LNCAP (cell line): ENCODE measurements at regions not wholly inside any gene's neighbourhood (a gene's known extent, or its start where the extent isn't known, plus 50 kb on each side); places are given as distances from the start of the nearest gene placed in this dataset.

Experiments
- CTCF ChIP-seq: fragments of 450-650 bp; IDR thresholded peaks from 2 replicates; pipeline ENCODE4 v1.5.1; 2017; ENCODE audit warnings: mild to moderate bottlenecking

GRCh38 chr3:18729671-18730070 lies 304.5 kb upstream of the SATB1 start:
- TF ChIP-seq CTCF: no peak

GRCh38 chr3:18725668-18726407 lies 300.7 kb upstream of the SATB1 start:
- TF ChIP-seq CTCF: no peak

GRCh38 chr3:18724456-18724855 lies 299.3 kb upstream of the SATB1 start:
- no peak for TF ChIP-seq CTCF

GRCh38 chr3:18723206-18723810 lies 298.2 kb upstream of the SATB1 start:
- TF ChIP-seq CTCF: no peak

- TF ChIP-seq CTCF: no peak
Measured at GRCh38 chr3:18720543-18720942, 295.4 kb upstream of the SATB1 start.

- no peak for TF ChIP-seq CTCF
Measured at GRCh38 chr3:18717598-18717997, 292.5 kb upstream of the SATB1 start.

- no peak for TF ChIP-seq CTCF
Measured at GRCh38 chr3:18716821-18717220, 291.7 kb upstream of the SATB1 start.
